ENCODE measurements at regions not wholly inside any gene's neighbourhood (a gene's known extent, or its start where the extent isn't known, plus 50 kb on each side); places are given as distances from the start of the nearest gene placed in this dataset.

GRCh38 chr22:48439560-48440135, 1388.0 kb downstream of the BRD1 start (continued):
- TF ChIP-seq ZBTB33 (IDR thresholded peaks at IDR 0.05; ENCODE audit: extremely low read depth, insufficient replicate concordance, low read length) = no peak
- no peak for TF ChIP-seq RAD21 (IDR thresholded peaks at IDR 0.05; ENCODE audit: low read depth)

GRCh38 chr22:48438800-48439559, 1388.7 kb downstream of the BRD1 start:
- H2AFZ ChIP-seq (ENCODE audit: low read depth, low read length, poor library complexity, severe bottlenecking) = no peak overlapping the region
- no peaks in the 10 kb centered on the region for H3K9me2 ChIP-seq (ENCODE audit: insufficient read depth)
- ChIA-PET CTCF (no interaction called here), RAD21 (ENCODE audit: low non-redundant PET in 1 of 2, low total read pairs in 2 of 2, uncharacterized antibody in 2 of 2, unreplicated experiment in 2 of 2) (no interaction called here), POLR2A (no interaction called here)
- H3K79me2 ChIP-seq (ENCODE audit: insufficient read depth, low read length) = no peaks in the 10 kb centered on the region
- no peak overlapping the region for H3K27ac ChIP-seq (ENCODE audit: low read depth, low read length)
- TF ChIP-seq RAD21 (IDR thresholded peaks at IDR 0.05; ENCODE audit: low read depth) (no peak), EGR1 (IDR thresholded peaks at IDR 0.05; ENCODE audit: low read depth) (no peak), ATF3 (IDR thresholded peaks at IDR 0.05) (no peak), SIN3A (IDR thresholded peaks at IDR 0.05; ENCODE audit: low read depth) (no peak), POLR2AphosphoS5 (IDR thresholded peaks at IDR 0.05; ENCODE audit: low read depth, low read length) (no peak), TCF7L2 (IDR thresholded peaks at IDR 0.05; ENCODE audit: borderline replicate concordance, extremely low read depth, insufficient read depth, insufficient read length) (no peak), ZNF274 (IDR thresholded peaks at IDR 0.05; ENCODE audit: low read depth, low read length) (no peak), EZH2 (IDR thresholded peaks at IDR 0.05) (no peak), JUND (IDR thresholded peaks at IDR 0.05) (no peak), POLR2A (IDR thresholded peaks at IDR 0.05; ENCODE audit: borderline replicate concordance, extremely low read depth, insufficient read depth, insufficient read length) (no peak)
- no peak for ATAC-seq
- H3K36me3 ChIP-seq (ENCODE audit: control insufficient read depth in 1 of 2, insufficient read depth in 2 of 2, low read length in 2 of 2) = no peaks in the 10 kb centered on the region
- no peaks in the 10 kb centered on the region for H3K9me3 ChIP-seq (ENCODE audit: control insufficient read depth in 1 of 2, insufficient read depth in 1 of 2, low read depth in 1 of 2, low read length in 2 of 2)
- H3K27me3 ChIP-seq (ENCODE audit: insufficient read depth, low read length) = no peaks in the 10 kb centered on the region; the same call in 1 of the 2 replicates
- no peak overlapping the region for H3K4me2 ChIP-seq (ENCODE audit: low read length)
- BruUV-seq (replicated peaks) = no TSS peak
- intact Hi-C loops (cut with micrococcal nuclease) = no loop called here
- no peak overlapping the region for H3K9ac ChIP-seq (ENCODE audit: low read length)
- H3K4me3 ChIP-seq (replicated peaks in 1 of 2; ENCODE audit: low read depth in 1 of 2, low read length in 2 of 2) = no peak overlapping the region
- H3K4me1 ChIP-seq (ENCODE audit: control insufficient read depth in 1 of 2, insufficient read depth in 2 of 2, low read length in 2 of 2) = no peaks in the 10 kb centered on the region
- no peak for DNase-seq (ENCODE audit: low read depth, low spot score)
- H4K20me1 ChIP-seq (ENCODE audit: insufficient read depth) = no peaks in the 10 kb centered on the region
